Mesendoderm (in vitro differentiated cells): ENCODE measurements at regions not wholly inside any gene's neighbourhood (a gene's known extent, or its start where the extent isn't known, plus 50 kb on each side); places are given as distances from the start of the nearest gene placed in this dataset.

Source experiments
- DNase-seq: peaks from one replicate; pipeline ENCODE4 v3.0.0; 2013
- H2AK5ac ChIP-seq: 2 replicates; pipeline ENCODE4 v1.6.1; 2013; ENCODE audit warnings: low read length, inconsistent platforms
- H2BK120ac ChIP-seq: 2 replicates; pipeline ENCODE4 v1.6.1; 2013; ENCODE audit warnings: low read depth, mild to moderate bottlenecking, low read length, moderate library complexity, mixed read lengths
- H2BK15ac ChIP-seq: replicated peaks from 2 replicates; pipeline ENCODE4 v1.6.1; 2013; ENCODE audit warnings: low read depth, mild to moderate bottlenecking, moderate library complexity
- H2BK5ac ChIP-seq: 2 replicates; pipeline ENCODE4 v1.6.1; 2013; ENCODE audit warnings: low read length, inconsistent platforms
- H3K18ac ChIP-seq: 2 replicates; pipeline ENCODE4 v1.6.1; 2013; ENCODE audit warnings: mild to moderate bottlenecking, low read length, mixed read lengths
- H3K23ac ChIP-seq: one replicate; pipeline ENCODE4 v1.6.1; 2013; ENCODE audit warnings: low read length
- H3K27ac ChIP-seq: 2 replicates; pipeline ENCODE4 v1.5.1; 2013; ENCODE audit warnings: low read depth, mild to moderate bottlenecking, inconsistent platforms, low read length, moderate library complexity
- H3K27me3 ChIP-seq: 2 replicates; pipeline ENCODE4 v1.6.1; 2013; ENCODE audit warnings: low read length, control low read depth, mild to moderate bottlenecking, inconsistent platforms; ENCODE audit not compliant: insufficient read depth, poor library complexity
- H3K36me3 ChIP-seq: 2 replicates; pipeline ENCODE4 v1.6.1; 2013; ENCODE audit warnings: low read length, inconsistent platforms; ENCODE audit not compliant: control insufficient read depth, insufficient read depth
- H3K4ac ChIP-seq: one replicate; pipeline ENCODE4 v1.6.1; 2013; ENCODE audit warnings: low read depth, mild to moderate bottlenecking, low read length, moderate library complexity
- H3K4me1 ChIP-seq: 2 replicates; pipeline ENCODE4 v1.6.1; 2013; ENCODE audit warnings: low read depth, low read length, inconsistent platforms; ENCODE audit not compliant: control insufficient read depth
- H3K4me2 ChIP-seq: 2 replicates; pipeline ENCODE4 v1.6.1; 2013; ENCODE audit warnings: low read length
- H3K4me3 ChIP-seq: 2 replicates; pipeline ENCODE4 v1.5.1; 2013; ENCODE audit warnings: mild to moderate bottlenecking, low read length
- H3K56ac ChIP-seq: one replicate; pipeline ENCODE4 v1.6.1; 2013; ENCODE audit warnings: low read length
- H3K79me1 ChIP-seq: 2 replicates; pipeline ENCODE4 v1.6.1; 2013; ENCODE audit warnings: low read length, inconsistent platforms
- H3K79me2 ChIP-seq: 2 replicates; pipeline ENCODE4 v1.6.1; 2013; ENCODE audit warnings: mild to moderate bottlenecking, low read length; ENCODE audit not compliant: control insufficient read depth, insufficient read depth
- H3K9ac ChIP-seq: 2 replicates; pipeline ENCODE4 v1.6.1; 2013; ENCODE audit warnings: low read length, inconsistent platforms
- H4K5ac ChIP-seq: one replicate; pipeline ENCODE4 v1.6.1; 2013; ENCODE audit warnings: low read length
- H4K8ac ChIP-seq: one replicate; pipeline ENCODE4 v1.6.1; 2013; ENCODE audit warnings: low read depth, mild to moderate bottlenecking, control low read depth, low read length, moderate library complexity
- WGBS: extraction: QIAGEN DNeasy Blood & Tissue Kit; methylation state at CpG from one replicate; pipeline ENCODE4 v1.1.7; 2013; ENCODE audit warnings: low lambda C conversion rate, missing lambda C conversion rate; ENCODE audit not compliant: insufficient coverage; ENCODE audit errors: extremely low coverage; 5-methylcytosine and 5-hydroxymethylcytosine counted together

DNA sequence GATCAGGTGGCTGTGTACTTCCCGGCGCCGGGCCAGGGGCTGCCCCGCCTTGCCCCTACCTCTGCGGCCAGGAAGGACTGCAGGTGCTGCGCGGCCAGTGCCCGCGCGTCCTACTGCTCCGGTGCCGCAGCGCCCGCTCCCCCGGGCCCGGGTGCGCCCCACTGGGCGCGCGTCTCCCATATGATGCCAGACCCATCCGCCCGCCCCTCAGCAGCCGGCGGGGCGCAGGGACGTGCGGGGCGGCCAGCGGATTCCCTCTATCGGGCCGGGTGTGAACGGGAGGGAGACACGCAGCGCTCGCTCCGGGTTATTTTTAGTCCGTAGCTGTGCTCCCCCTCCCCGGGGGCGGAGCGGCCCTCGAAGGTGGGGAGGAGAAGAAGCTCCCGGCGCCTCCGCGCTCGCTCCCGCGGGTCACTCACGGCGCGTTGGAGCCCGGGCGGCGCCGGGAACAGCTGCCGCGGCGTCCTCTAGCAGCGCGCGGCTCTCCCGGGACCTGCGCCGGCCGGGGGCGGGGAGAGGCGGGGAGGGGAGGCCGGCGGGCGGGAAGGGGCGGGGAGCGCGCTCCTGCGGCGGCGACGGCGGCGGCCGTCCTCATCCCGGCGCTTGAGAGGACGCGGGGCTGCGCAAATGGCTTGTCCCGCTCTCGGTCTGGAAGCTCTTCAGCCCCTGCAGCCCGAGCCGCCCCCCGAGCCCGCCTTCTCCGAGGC, 103.6 kb downstream of the UCHL1 start:
- Histone ChIP-seq H3K79me1 (no peaks in the 10 kb centered on the region), H3K27ac (no peak overlapping the region), H3K4me2 (peak overlapping the region; percentile 93), H2AK5ac (no peak overlapping the region), H3K36me3 (no peaks in the 10 kb centered on the region), H2BK5ac (no peak overlapping the region), H3K18ac (peak overlapping the region; percentile 19), H2BK15ac (no peak overlapping the region), H3K4me3 (peak overlapping the region; percentile 38), H3K79me2 (no peaks in the 10 kb centered on the region), H4K5ac (no peak overlapping the region), H3K9ac (peak overlapping the region; percentile 57), H3K4ac (no peak overlapping the region), H3K4me1 (peaks cover 19% of the 10 kb centered on the region), H3K56ac (peak overlapping the region; percentile 74), H4K8ac (no peak overlapping the region), H3K27me3 (peaks cover 15% of the 10 kb centered on the region), H3K23ac (peak overlapping the region; percentile 59), H2BK120ac (no peak overlapping the region)
- peak; percentile 74 for DNase-seq
- no CpG with 5 or more reads among the region's 92 CpGs for WGBS

- Histone ChIP-seq H3K9ac (peak overlapping the region; percentile 57), H2BK5ac (no peak overlapping the region), H3K36me3 (no peaks in the 10 kb centered on the region), H3K79me2 (no peaks in the 10 kb centered on the region), H2BK15ac (no peak overlapping the region), H3K4me1 (peaks cover 19% of the 10 kb centered on the region), H2AK5ac (no peak overlapping the region), H4K8ac (no peak overlapping the region), H3K4me2 (peak overlapping the region; percentile 93), H3K18ac (no peak overlapping the region), H3K27ac (no peak overlapping the region), H3K23ac (peak overlapping the region; percentile 59), H3K27me3 (peaks cover 15% of the 10 kb centered on the region), H3K4me3 (peak overlapping the region; percentile 22), H4K5ac (no peak overlapping the region), H2BK120ac (no peak overlapping the region), H3K79me1 (no peaks in the 10 kb centered on the region), H3K56ac (peak overlapping the region; percentile 74), H3K4ac (no peak overlapping the region)
- WGBS: no CpG with 5 or more reads among the region's 64 CpGs
- DNase-seq: peak; percentile 47
Observed at GRCh38 chr4:41360921-41361793, 104.4 kb downstream of the UCHL1 start.

- DNase-seq: peak; percentile 45
- no CpG with 5 or more reads among the region's 10 CpGs for WGBS
- Histone ChIP-seq H3K56ac (peak overlapping the region; percentile 52), H3K18ac (no peak overlapping the region), H2AK5ac (no peak overlapping the region), H2BK120ac (no peak overlapping the region), H3K9ac (no peak overlapping the region), H3K79me2 (no peaks in the 10 kb centered on the region), H4K8ac (no peak overlapping the region), H4K5ac (no peak overlapping the region), H3K27ac (no peak overlapping the region), H3K4me1 (peaks cover 19% of the 10 kb centered on the region), H3K4me3 (no peak overlapping the region), H3K79me1 (no peaks in the 10 kb centered on the region), H3K23ac (no peak overlapping the region), H2BK15ac (no peak overlapping the region), H3K4ac (no peak overlapping the region), H3K4me2 (peak overlapping the region; percentile 93), H2BK5ac (no peak overlapping the region), H3K36me3 (no peaks in the 10 kb centered on the region), H3K27me3 (peaks cover 15% of the 10 kb centered on the region)
Observed at GRCh38 chr4:41361794-41362526, 105.2 kb downstream of the UCHL1 start.

DNA sequence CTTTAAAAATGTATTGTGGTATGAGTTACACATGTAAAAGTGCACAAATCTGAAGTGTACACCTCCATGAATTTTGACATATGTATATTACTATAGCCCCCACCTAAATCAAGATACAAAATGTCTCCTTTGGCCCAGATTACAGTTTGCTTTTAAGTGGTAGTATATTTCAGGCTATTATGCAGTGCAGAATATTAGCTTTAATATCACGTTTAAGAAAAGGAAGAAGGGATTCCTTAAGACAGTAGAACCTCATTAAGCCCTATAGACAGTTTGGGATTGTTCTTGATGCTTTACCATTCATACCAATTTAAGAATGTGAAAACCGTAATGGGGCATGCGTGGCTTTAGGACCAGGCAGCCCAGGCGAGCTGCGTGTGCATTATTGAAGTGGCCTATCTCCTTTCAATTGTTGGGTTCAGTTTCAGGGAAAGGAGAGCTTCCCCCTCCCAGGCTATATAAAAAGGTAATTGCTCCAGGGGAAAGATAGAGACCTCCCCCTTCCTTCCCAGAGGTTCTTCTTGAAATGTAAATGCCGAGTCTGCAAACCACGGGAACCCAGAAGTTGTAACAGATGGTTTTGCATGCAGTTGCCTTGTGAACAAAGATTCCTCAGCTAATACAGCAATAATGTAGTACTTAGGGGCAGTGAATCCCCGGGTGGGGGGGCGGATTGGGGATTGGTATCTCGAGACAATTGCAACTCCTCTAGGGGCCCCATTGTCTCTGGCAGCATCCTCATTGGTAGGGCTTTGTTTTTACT, 106.1 kb downstream of the UCHL1 start:
- H2BK5ac ChIP-seq: no peak overlapping the region
- H2BK15ac ChIP-seq: no peak overlapping the region
- no peaks in the 10 kb centered on the region for H3K79me1 ChIP-seq
- no peak overlapping the region for H3K23ac ChIP-seq
- no peaks in the 10 kb centered on the region for H3K79me2 ChIP-seq
- DNase-seq: peak; percentile 82
- no peak overlapping the region for H4K8ac ChIP-seq
- peaks cover 19% of the 10 kb centered on the region for H3K4me1 ChIP-seq
- no peak overlapping the region for H3K9ac ChIP-seq
- no peak overlapping the region for H3K27ac ChIP-seq
- no CpG with 5 or more reads among the region's 10 CpGs for WGBS
- no peak overlapping the region for H4K5ac ChIP-seq
- H3K36me3 ChIP-seq: no peaks in the 10 kb centered on the region
- H3K27me3 ChIP-seq: peaks cover 15% of the 10 kb centered on the region
- no peak overlapping the region for H3K4me3 ChIP-seq
- H3K18ac ChIP-seq: no peak overlapping the region
- H2BK120ac ChIP-seq: no peak overlapping the region
- no peak overlapping the region for H3K56ac ChIP-seq
- H3K4me2 ChIP-seq: no peak overlapping the region
- H2AK5ac ChIP-seq: no peak overlapping the region
- H3K4ac ChIP-seq: no peak overlapping the region

GRCh38 chr4:41363384-41363981, 106.8 kb downstream of the UCHL1 start:
- H4K8ac ChIP-seq: no peak overlapping the region
- WGBS: no CpG with 5 or more reads among the region's 9 CpGs
- H3K36me3 ChIP-seq: no peaks in the 10 kb centered on the region
- no peak overlapping the region for H2AK5ac ChIP-seq
- no peaks in the 10 kb centered on the region for H3K79me2 ChIP-seq
- no peak overlapping the region for H2BK120ac ChIP-seq
- H3K9ac ChIP-seq: no peak overlapping the region
- no peak overlapping the region for H3K56ac ChIP-seq
- DNase-seq: peak; percentile 54
- no peak overlapping the region for H3K27ac ChIP-seq
- H3K4me2 ChIP-seq: no peak overlapping the region
- H3K18ac ChIP-seq: no peak overlapping the region
- H4K5ac ChIP-seq: no peak overlapping the region
- no peak overlapping the region for H3K4me3 ChIP-seq
- peaks cover 19% of the 10 kb centered on the region for H3K4me1 ChIP-seq
- H3K27me3 ChIP-seq: peaks cover 15% of the 10 kb centered on the region
- no peaks in the 10 kb centered on the region for H3K79me1 ChIP-seq
- H3K23ac ChIP-seq: no peak overlapping the region
- no peak overlapping the region for H2BK5ac ChIP-seq
- H2BK15ac ChIP-seq: no peak overlapping the region
- no peak overlapping the region for H3K4ac ChIP-seq
